Activated CD4-positive, alpha-beta memory T cell treated with anti-CD3 and anti-CD28 coated beads for 36 hours (primary cell): ENCODE measurements at regions not wholly inside any gene's neighbourhood (a gene's known extent, or its start where the extent isn't known, plus 50 kb on each side); places are given as distances from the start of the nearest gene placed in this dataset.
"Not testable (repeated sequence)": the region's sequence is repeated elsewhere in the genome, so short reads cannot be mapped to it uniquely, and the experiment has no call there.

ENCODE experiments used
- CTCF ChIA-PET: fragments of 350-600 bp; sonication (Branson Sonifier 250); formaldehyde crosslinking; loops from one replicate; lab custom pipeline; 2021; ENCODE audit warnings: antibody characterized with exemption, inconsistent platforms; lab: Charles Lee
- POLR2A ChIA-PET: fragments of 350-600 bp; sonication (Branson Sonifier 250); formaldehyde crosslinking; loops from one replicate; lab custom pipeline; 2021; ENCODE audit warnings: antibody characterized with exemption; lab: Charles Lee
- DNase-seq: peaks from one replicate; pipeline ENCODE4 v3.0.0-alpha.2; 2020
- H3K27ac Mint-ChIP-seq: one replicate; pipeline ENCODE4 v1.8.0; 2021; ENCODE audit warnings: mixed read lengths
- H3K27me3 Mint-ChIP-seq: one replicate; pipeline ENCODE4 v1.8.0; 2021; ENCODE audit warnings: mixed read lengths
- H3K36me3 Mint-ChIP-seq: one replicate; pipeline ENCODE4 v1.8.0; 2021; ENCODE audit warnings: mixed read lengths
- H3K4me1 Mint-ChIP-seq: one replicate; pipeline ENCODE4 v1.8.0; 2021; ENCODE audit warnings: low read depth, mixed read lengths
- H3K4me3 Mint-ChIP-seq: one replicate; pipeline ENCODE4 v1.8.0; 2021; ENCODE audit warnings: mild to moderate bottlenecking, mixed read lengths
- H3K9me3 Mint-ChIP-seq: one replicate; pipeline ENCODE4 v1.8.0; 2021; ENCODE audit warnings: mixed read lengths
- intact Hi-C: fragments of 100-400 bp; cut with micrococcal nuclease; formaldehyde crosslinking; loops from one replicate; pipeline ENCODE4 v1.15.1; 2023

DNA sequence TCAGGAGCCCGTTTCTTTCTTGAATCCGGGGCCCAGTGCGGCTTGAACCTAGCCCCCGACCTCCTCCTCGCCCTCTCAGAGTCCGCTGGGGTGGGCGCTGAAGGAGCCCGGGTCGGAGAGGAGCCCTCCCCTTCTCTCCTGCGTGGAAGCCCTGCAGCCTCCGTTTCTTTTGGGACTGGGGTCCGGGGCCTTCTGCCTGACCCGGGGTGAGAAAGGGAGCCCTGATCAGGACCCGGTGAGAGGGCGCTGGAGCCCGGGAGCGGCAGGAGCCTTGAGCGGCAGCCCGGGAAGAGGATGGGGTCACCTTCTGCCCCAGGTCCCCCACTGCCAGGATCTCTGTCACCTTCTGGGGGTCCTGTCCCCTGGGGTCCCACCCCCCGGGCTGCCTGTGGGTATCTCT, 162.3 kb downstream of the ZNF33B start:
- ChIA-PET POLR2A (no interaction called here), CTCF (no interaction called here)
- H3K9me3 Mint-ChIP-seq = no peaks in the 10 kb centered on the region
- no peaks in the 10 kb centered on the region for H3K36me3 Mint-ChIP-seq
- no peak for DNase-seq
- H3K27me3 Mint-ChIP-seq = peaks cover 34% of the 10 kb centered on the region
- intact Hi-C loops = no loop called here
- no peak overlapping the region for H3K27ac Mint-ChIP-seq
- H3K4me3 Mint-ChIP-seq = no peak overlapping the region
- H3K4me1 Mint-ChIP-seq = peaks cover 3% of the 10 kb centered on the region

GRCh38 chr10:42475168-42476098, 162.9 kb downstream of the ZNF33B start:
- ChIA-PET CTCF (no interaction called here), POLR2A (no interaction called here)
- H3K27ac Mint-ChIP-seq = no peak overlapping the region
- H3K9me3 Mint-ChIP-seq = no peaks in the 10 kb centered on the region
- H3K27me3 Mint-ChIP-seq = peaks cover 34% of the 10 kb centered on the region
- intact Hi-C loops = no loop called here
- peaks cover 3% of the 10 kb centered on the region for H3K4me1 Mint-ChIP-seq
- H3K36me3 Mint-ChIP-seq = no peaks in the 10 kb centered on the region
- no peak for DNase-seq
- H3K4me3 Mint-ChIP-seq = no peak overlapping the region

GRCh38 chr10:42454313-42454712, 184.1 kb downstream of the ZNF33B start:
- CTCF ChIA-PET = no interaction called here
- intact Hi-C loops = no loop called here
- Mint-ChIP-seq H3K36me3 (no peaks in the 10 kb centered on the region), H3K27ac (no peak overlapping the region), H3K27me3 (peaks cover 4% of the 10 kb centered on the region), H3K4me3 (no peak overlapping the region), H3K4me1 (no peaks in the 10 kb centered on the region), H3K9me3 (peaks cover 2% of the 10 kb centered on the region)
- no peak for DNase-seq
- POLR2A ChIA-PET = no interaction called here

DNA sequence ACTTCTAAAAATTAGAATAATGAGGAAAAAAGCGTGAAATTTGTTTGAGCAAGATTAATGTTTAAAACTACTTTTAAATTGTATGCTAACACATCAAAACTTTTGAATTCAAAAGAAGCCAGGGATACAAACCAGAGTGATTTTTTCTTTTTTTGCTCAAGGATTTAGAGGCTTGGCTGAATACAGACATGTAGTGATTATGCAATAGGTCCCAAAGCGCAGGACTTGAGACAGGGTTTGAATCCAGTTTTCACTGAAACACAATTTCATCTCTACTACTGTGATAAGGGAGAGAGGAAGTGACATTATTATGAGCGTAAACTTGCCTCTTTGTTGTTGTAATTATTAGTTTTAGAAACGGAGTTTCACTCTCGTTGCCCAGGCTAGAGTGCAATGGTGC, 207.3 kb downstream of the ZNF33B start:
- no peaks in the 10 kb centered on the region for H3K9me3 Mint-ChIP-seq
- H3K4me3 Mint-ChIP-seq = no peak overlapping the region
- no peak for DNase-seq
- no peaks in the 10 kb centered on the region for H3K4me1 Mint-ChIP-seq
- no peaks in the 10 kb centered on the region for H3K36me3 Mint-ChIP-seq
- intact Hi-C loops = no loop called here
- ChIA-PET CTCF (no interaction called here), POLR2A (no interaction called here)
- no peaks in the 10 kb centered on the region for H3K27me3 Mint-ChIP-seq
- H3K27ac Mint-ChIP-seq = no peak overlapping the region

DNA sequence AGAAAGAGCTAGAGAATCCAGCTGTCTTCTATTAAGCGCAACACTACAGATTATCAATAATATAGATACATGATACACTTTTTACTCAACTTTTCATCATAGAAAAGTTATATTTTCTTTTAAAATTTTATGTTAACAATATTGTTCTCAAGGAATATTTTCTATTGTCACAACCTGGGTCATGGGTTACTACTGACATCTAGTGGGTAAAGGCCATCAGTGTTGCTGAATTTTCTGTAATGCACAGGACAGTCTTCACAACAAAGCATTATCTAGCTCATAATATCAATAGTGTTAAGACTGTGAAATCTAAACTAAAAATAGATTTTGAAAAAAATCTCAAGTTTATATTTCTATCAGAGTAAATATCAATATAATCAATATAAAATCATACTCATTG, 209.8 kb downstream of the ZNF33B start:
- CTCF ChIA-PET = no interaction called here
- no peaks in the 10 kb centered on the region for H3K36me3 Mint-ChIP-seq
- no peaks in the 10 kb centered on the region for H3K4me1 Mint-ChIP-seq
- no peak for DNase-seq
- no peak overlapping the region for H3K4me3 Mint-ChIP-seq
- POLR2A ChIA-PET = no interaction called here
- H3K27ac Mint-ChIP-seq = no peak overlapping the region
- intact Hi-C loops = no loop called here
- H3K27me3 Mint-ChIP-seq = peaks cover 6% of the 10 kb centered on the region
- no peaks in the 10 kb centered on the region for H3K9me3 Mint-ChIP-seq

DNA sequence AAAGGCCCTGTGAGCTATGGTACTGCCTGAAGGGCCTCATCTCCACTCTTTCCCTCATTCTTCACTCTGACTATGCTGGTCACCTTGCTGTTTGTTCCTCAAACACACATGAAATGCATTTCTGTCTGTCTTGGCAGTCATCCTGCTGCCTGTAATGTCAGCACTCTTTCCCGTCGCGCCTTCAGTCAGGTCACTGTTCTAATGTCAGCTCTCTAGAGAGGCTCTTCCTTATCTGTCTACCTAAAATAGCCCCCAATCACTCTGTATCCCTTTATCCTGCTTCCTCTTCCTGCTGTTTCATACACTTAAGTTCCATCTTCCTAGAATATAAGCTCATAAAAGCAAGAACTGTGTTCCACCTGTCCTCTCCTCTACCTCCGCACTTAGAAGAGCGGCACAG, 215.5 kb downstream of the ZNF33B start:
- intact Hi-C loops = no loop called here
- CTCF ChIA-PET = no interaction called here

DNA sequence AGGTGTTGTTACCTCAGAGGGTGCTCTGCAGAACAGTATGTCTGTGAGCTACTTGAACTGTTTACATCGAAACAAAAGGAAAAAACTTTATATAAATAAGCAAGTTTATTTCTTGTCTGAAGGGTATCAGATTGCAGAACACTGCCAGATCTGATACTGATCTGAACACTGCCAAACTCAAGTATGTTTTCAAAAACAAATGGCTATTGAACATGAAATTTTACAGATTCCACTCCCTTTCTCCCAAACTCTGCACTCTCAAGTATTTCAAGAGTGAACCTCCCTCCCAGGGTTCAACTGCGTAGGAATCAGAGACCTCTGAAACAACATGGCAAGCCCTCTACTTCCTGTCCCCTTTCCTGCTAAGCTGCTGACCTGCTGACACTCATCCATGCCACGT, 216.6 kb downstream of the ZNF33B start:
- no peak for DNase-seq
- intact Hi-C loops = no loop called here
- Mint-ChIP-seq H3K27me3 (peaks cover 6% of the 10 kb centered on the region), H3K4me3 (no peak overlapping the region), H3K27ac (no peak overlapping the region), H3K4me1 (no peaks in the 10 kb centered on the region), H3K9me3 (no peaks in the 10 kb centered on the region), H3K36me3 (no peaks in the 10 kb centered on the region)
- POLR2A ChIA-PET = no interaction called here
- CTCF ChIA-PET = no interaction called here

More for the DNA sequence above, 215.5 kb downstream of the ZNF33B start:
- Mint-ChIP-seq H3K9me3 (no peaks in the 10 kb centered on the region), H3K27ac (no peak overlapping the region), H3K4me3 (no peak overlapping the region), H3K27me3 (peaks cover 6% of the 10 kb centered on the region), H3K36me3 (no peaks in the 10 kb centered on the region), H3K4me1 (no peaks in the 10 kb centered on the region)
- POLR2A ChIA-PET = no interaction called here
- no peak for DNase-seq

- Mint-ChIP-seq H3K36me3 (no peaks in the 10 kb centered on the region), H3K4me3 (no peak overlapping the region), H3K27ac (no peak overlapping the region), H3K27me3 (peaks cover 6% of the 10 kb centered on the region), H3K9me3 (no peaks in the 10 kb centered on the region), H3K4me1 (no peaks in the 10 kb centered on the region)
- intact Hi-C loops = no loop called here
- ChIA-PET CTCF (no interaction called here), POLR2A (no interaction called here)
- DNase-seq = no peak
Observed at GRCh38 chr10:42419789-42420188, 218.6 kb downstream of the ZNF33B start.

GRCh38 chr10:42380926-42381547, 257.3 kb downstream of the ZNF33B start:
- DNase-seq = no peak
- ChIA-PET POLR2A (no interaction called here), CTCF (no interaction called here)
- Mint-ChIP-seq H3K4me1 (no peaks in the 10 kb centered on the region), H3K4me3 (no peak overlapping the region), H3K27me3 (no peaks in the 10 kb centered on the region), H3K9me3 (peaks cover 10% of the 10 kb centered on the region), H3K27ac (no peak overlapping the region), H3K36me3 (no peaks in the 10 kb centered on the region)
- intact Hi-C loops = no loop called here

GRCh38 chr10:42367532-42368230, 270.7 kb downstream of the ZNF33B start:
- Mint-ChIP-seq H3K27ac (no peak overlapping the region), H3K36me3 (no peaks in the 10 kb centered on the region), H3K4me1 (no peaks in the 10 kb centered on the region), H3K9me3 (peaks cover 13% of the 10 kb centered on the region), H3K27me3 (peaks cover 7% of the 10 kb centered on the region), H3K4me3 (no peak overlapping the region)
- intact Hi-C loops = no loop called here
- CTCF ChIA-PET = no interaction called here
- POLR2A ChIA-PET = no interaction called here
- no peak for DNase-seq

GRCh38 chr10:42351745-42352144, 286.6 kb downstream of the ZNF33B start:
- ChIA-PET CTCF (no interaction called here), POLR2A (no interaction called here)
- DNase-seq = no peak
- Mint-ChIP-seq H3K4me3 (no peak overlapping the region), H3K9me3 (peaks cover 20% of the 10 kb centered on the region), H3K4me1 (no peaks in the 10 kb centered on the region), H3K27ac (no peak overlapping the region), H3K27me3 (no peaks in the 10 kb centered on the region), H3K36me3 (no peaks in the 10 kb centered on the region)
- intact Hi-C loops = no loop called here

GRCh38 chr10:42336593-42337337, 301.6 kb downstream of the ZNF33B start:
- peaks cover 66% of the 10 kb centered on the region for H3K9me3 Mint-ChIP-seq
- not testable (repeated sequence) for H3K27ac Mint-ChIP-seq

More at GRCh38 chr10:42336593-42337337, 301.6 kb downstream of the ZNF33B start:
- CTCF ChIA-PET, H3K27me3 Mint-ChIP-seq, POLR2A ChIA-PET, H3K4me1 Mint-ChIP-seq, H3K4me3 Mint-ChIP-seq, intact Hi-C loops, DNase-seq: not testable (repeated sequence)
- H3K36me3 Mint-ChIP-seq = peaks cover 21% of the 10 kb centered on the region
